ENCODE measurements at regions not wholly inside any gene's neighbourhood (a gene's known extent, or its start where the extent isn't known, plus 50 kb on each side); places are given as distances from the start of the nearest gene placed in this dataset.
"Not testable (repeated sequence)": the region's sequence is repeated elsewhere in the genome, so short reads cannot be mapped to it uniquely, and the experiment has no call there.

DNA sequence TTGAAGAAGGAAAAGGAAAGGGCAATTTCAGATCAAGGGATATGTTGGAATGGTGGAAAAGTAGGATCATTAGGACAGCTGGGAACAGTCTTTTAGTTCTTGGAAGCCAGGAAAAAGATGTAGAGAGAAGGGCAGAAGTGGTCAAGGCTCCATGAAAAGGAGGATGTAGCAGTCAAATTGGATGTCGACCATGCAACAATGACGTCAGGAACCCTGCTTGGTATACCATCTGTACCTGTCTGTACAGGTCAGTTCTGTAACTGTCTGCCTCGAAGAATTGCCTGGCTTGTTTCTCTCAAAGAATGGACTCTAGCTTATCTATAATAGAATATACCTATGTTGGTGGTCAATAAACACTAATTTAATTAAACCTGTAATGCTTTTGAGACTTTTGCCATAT lies 157.8 kb upstream of the SGO1 start:
- DNase-seq (ENCODE audit: low read depth in 2 of 2), result no peak

DNA sequence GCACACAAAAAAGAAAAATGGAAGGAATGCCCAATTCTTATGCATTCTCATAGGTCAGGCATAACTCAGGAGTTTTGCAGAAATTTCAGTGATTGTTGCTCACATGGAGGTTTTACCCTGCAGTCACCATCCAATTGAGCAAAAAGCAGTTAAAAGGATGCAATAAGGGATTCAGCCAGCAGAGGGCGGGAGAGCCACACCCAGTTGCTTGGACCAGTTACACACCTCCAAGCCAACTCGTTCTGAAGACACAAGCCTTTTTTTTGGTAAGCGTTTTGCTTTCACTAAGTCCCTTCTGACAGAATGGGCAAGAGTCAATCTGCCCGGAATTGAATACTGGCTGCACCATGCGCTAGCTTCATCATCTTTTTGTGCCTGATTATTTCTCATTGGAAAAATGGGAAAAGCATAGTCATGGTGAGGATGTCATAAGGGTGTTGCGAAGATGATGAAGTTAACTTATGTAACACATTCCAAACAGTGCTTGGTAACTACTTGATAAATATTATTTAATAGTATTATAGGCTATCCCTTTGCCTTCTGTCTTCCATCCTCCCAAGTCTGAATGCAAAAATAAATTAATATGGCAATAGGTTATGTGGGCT lies 154.4 kb upstream of the SGO1 start:
- DNase-seq (ENCODE audit: low read depth in 2 of 2), result peak; percentile 3 to 26

DNA sequence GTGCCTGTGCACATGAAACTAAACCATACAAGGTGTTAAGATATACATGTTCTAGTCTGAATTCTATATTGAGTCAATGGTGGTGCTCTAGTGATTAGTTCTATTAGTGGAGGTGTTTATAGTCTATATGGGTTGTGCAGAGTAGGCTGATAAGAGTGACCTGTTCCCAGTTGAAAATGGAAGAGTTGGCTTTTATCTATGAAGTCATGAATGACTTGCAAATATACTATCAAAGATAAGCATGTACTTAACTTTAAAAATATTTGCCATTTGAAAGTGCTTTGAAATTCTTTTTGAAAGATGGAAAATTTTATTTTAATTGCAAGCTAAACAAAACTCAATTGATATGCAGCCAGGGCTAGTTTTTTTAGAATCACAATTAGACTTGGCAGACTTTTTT lies 150.6 kb upstream of the SGO1 start:
- DNase-seq (ENCODE audit: low read depth in 2 of 2), result no peak

DNA sequence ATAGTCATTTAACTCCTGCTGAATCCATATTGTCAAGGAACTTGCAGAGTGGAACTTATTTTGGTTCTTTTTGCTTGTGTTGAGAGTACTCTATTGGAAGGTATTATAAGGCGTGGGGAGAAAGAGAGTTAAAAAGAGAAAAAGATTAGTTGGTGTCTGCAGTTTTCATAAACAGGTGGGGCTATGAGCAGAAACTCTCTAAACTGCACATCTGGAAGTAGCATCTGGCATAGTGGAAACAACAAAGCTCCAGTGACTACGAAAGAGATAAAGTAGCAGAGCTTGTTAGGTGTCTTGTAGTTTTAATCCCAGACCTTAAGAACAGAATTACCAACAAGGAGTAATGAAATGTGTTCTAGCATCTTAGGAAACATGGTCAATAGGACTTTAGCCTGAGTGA lies 148.8 kb upstream of the SGO1 start:
- no peak for DNase-seq (ENCODE audit: low read depth in 2 of 2)

DNA sequence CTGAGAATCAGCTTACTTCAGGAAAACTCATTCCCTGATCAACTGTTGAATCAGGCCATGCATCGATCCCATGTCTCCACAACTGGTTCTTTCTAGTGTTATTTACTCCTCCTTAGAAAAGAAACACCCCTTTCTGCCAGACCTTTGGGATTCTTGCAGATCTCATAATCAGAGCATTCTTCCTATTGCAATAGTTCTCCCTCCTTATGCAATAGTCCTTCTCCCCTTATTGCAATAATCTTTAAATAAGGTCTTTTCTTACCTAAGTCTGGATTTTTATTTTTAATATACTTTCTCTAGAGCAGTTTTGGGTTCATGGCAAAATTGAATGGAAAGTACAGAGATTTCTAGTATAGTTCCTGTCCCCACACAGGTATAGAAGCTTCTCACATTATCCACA lies 141.9 kb upstream of the SGO1 start:
- no peak for DNase-seq (ENCODE audit: low read depth in 2 of 2)

DNA sequence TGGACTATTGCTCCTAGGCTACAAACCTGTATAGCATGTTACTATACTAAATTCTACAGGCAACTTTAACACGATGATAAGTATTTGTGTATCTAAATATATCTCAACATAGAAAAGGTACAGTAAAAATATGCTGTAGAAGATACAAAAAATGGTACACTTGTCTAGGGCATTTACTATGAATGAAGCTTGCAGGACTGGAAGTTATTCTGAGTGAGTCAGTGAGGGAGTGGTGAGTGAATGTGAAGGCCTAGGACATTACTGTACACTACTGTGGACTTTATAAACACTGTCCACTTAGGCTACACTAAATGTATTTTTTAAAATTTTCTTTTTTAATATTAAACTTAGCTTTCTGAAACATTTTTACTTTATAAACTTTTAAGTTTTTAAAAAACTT lies 140.5 kb upstream of the SGO1 start:
- no peak for DNase-seq (ENCODE audit: low read depth in 2 of 2)

DNA sequence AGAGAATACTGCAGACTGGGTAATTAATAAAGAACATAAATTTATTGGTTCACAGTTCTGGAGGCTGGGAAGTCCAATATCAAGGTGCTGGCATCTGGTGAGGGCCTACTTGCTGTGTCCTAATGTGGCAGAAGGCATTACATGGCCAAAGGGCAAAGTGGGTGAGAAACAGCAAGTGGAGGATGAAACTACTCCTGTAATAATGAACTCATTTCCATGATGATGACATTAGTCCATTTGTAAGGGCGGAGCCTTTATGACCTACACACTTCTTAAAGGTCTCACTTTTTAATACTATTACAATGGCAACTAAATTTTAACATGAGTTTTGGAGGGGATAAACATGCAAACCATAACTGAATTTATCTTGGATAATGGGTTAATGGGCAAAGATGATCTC lies 139.6 kb upstream of the SGO1 start:
- DNase-seq (ENCODE audit: low read depth in 2 of 2), result no peak

DNA sequence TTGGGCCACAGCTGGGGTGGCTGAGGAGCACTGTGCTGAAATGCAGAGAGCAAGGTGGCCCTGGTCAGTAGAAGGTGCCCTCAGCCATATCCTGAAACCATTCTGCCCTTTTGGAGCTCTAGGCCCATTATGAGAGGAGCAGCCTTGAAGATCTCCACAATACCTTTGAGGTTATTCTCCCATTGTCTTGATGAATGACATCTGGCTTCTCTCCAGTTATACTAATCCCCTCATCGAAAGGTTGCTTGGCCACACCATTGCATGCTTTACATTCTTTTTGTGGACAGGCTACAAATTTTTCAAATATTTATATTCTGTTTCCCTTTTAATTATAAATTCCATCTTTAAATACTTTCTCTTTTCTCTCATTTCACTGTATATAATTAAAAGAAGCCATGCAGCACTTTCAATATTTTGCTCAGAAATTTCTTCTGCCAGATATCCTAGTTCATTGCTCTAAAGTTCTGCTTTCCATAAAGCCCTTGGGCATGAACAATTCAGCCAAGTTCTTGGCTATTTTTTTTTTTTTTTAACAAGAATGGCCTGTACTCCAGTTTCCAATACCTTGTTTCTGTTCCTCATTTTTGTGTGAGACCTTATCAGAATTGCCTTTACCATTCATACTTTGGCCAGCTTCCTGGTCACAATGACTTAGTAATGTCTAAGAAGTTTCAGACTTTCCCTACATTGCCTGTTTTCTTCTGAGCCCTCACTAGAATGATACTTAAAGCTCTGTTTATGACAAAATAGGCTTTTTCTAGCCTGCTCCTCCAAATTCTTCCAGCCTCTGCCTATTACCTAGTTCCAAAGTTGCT lies 138.9 kb upstream of the SGO1 start:
- DNase-seq (ENCODE audit: low read depth in 2 of 2), result no peak

DNA sequence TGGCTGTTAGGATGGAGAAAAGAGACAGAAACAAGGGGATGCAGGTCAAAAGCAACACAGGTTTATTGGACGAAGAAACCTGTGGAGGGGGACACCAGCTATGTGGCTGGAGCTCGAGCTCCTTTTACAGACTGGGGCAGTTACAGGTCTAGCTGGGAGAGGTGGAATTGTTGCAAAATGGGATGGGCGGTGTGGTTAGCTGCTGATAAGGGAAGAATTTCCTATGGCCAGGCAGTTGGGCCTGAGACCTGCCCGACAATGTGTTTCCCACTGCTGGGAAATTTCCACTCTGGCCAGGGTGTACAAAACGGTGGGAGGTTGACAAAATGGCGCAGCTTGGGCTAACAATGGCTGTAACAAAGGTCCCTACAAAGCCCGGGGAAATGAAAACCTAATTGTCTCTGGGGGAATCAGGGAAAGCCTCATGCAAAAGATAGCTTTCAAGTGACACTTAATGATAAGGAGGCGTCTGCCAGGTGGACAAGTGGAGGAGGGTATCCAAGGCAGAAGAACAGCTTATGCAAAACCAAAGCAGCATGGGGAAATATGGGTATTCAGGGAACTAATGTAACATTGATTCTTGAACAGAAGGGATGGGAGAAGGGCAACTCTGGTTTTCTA lies 137.4 kb upstream of the SGO1 start:
- DNase-seq (ENCODE audit: low read depth in 2 of 2), result no peak

DNA sequence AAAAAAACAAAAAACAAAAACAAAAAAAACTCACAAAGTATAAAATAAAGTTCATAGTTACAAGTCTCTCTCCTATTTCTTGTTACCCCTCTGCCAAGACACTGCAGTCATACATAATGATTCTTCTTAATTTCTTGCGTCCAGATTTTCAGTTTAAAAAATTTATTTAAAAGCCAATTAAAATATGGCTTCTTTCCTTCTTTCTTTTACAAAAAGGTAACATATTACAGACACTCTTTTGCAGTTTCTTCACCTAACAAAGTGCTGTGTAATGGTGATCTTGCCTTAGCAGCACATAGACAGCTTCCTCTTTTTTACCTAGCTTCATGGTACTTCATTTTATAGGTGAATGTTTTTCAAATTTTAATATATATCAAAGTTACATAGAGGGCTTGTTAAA lies 136.1 kb upstream of the SGO1 start:
- DNase-seq (ENCODE audit: low read depth in 2 of 2), result no peak

DNA sequence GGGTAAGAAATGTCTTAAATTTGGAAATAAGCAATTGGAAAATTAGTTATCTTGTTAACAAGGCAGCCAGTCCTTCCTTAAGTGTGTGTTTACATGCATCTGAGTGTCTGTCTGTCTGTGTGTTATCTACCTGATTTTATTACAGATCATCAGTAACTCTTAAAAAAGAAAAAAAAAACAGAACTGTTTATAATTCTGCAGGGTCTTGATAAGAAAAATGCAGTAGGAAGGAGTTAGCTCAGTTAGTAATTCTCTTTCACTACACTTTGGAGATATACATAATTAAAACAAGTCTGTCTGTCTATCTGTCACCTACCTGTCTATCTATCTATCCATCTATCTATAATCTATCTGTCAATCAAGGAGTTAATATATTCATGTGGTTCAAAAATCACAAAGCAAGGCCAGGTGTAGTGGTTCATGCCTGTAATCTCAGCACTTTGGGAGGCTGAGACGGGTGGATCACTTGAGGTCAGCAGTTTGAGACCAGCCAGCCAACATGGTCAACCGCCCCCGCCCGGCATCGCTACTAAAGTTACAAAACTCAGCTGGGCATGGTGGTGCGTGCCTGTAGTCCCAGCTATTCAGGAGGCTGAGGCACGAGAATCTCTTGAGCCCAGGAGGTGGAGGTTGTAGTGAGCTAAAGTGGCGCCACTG lies 135.5 kb upstream of the SGO1 start:
- no peak for DNase-seq (ENCODE audit: low read depth in 2 of 2)

DNA sequence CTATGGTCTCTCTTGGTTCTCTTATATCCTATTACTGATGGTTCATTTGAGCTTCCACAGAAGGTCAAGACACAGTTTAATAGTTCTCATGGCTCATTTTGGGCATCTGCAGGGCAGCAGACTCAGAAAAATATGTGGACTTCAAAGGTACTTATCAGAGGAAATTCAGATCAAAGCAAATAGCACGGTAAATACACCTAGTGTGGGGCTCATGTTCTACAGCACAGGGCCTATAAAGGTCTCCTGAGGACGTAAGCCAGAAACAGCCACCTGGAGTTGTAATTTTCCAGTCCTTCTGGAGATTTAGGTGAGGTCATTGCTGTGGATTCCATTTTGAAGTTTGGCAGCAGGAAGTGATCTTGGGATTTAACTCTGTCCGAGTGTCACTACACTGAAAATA lies 134.5 kb upstream of the SGO1 start:
- DNase-seq (ENCODE audit: low read depth in 2 of 2), result no peak

DNA sequence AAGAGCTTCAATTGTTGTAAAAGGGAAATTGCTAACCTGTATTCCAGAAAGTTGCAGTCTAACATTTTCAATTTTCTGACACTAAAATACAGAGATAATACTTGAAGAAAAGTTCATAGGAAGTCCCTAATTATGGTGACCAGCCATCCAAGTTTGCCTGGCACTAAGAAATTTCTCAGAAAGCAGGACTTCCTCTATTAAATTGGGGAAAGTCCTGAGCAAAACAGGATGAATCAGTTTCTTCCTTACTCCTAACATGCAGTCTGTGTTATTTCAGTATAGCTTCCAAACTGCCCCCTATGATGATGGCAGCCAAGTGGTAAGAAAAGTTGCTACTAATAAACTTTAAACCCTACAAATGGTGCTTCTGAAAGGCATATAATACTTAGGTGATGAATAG lies 133.5 kb upstream of the SGO1 start:
- no peak for DNase-seq (ENCODE audit: low read depth in 2 of 2)

DNA sequence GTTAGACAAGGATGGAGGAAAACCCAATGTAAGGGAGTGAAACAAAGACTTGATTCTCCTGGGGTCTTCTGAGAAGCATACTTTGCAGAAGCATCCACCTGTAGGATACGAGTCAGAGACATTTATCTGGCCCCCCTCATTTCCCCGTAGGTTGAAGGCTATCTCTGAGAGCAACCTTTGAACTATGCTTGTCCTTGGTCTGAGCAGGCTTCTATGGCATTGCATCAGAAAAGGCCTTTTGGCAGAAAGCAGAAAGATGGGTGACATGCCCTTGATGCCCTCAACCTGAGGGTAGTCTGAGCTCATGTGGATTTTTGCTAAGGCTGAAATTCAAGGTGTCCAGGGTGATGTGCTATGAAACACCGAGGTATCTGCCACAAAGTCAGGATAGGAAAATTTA lies 131.6 kb upstream of the SGO1 start:
- DNase-seq (ENCODE audit: low read depth in 2 of 2), result no peak

DNA sequence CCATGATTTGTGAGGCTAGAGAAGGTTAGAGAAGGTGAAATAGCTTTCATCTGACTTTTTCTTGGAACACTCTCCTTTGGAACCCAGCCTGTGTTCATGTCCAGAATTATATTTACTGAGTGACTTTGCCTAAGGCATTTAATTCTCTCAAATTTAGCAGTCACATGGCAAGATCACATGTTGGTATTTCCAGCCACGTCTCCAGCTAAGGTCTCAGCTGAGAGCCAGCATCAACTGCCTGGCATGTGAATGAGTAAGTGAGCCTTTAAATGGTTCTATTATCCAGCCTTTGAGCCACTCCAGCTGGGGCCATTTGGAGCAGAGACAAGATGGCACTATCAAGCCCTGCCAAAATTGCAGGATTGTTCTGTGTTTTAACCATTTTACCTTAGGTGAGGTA lies 130.2 kb upstream of the SGO1 start:
- no peak for DNase-seq (ENCODE audit: low read depth in 2 of 2)

DNA sequence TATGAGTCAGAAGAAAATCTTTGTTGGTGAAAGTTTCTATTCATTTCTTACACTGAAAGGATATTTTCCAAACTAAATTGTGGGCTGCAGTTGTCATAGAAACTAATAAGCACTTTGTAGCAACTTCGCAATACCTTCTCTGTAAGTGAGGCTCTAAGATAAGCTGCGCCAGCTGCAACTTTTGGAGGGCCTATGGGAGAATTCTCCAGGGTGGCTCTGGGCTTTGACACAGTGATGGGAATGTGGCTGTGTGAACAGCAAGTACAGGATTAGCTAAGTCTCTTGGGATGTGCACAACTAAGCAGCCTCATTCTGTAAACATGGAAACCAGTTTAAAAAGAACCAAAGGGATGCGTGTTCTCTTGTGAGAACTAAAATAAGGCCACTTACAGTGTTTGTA lies 124.6 kb upstream of the SGO1 start:
- no peak for DNase-seq (ENCODE audit: low read depth in 2 of 2)

DNA sequence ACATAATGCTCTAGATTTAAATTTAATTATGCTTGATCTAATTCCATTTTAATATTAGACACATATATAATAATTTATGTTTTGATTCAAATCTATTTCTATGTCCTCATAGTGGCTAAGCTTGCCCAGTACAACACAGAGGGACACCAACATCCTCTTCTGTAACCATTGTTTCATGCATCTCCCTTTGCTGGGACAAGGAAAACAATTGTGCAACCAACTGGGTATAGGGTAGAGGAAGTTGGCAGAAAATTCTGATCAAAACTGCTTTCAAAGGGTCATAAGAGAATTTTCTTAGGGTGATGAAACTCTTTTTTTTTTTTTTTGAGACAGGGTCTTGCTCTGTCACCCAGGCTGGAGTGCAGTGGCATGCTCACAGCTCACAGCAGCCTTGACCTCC lies 121.4 kb upstream of the SGO1 start:
- no peak for DNase-seq (ENCODE audit: low read depth in 2 of 2)

DNA sequence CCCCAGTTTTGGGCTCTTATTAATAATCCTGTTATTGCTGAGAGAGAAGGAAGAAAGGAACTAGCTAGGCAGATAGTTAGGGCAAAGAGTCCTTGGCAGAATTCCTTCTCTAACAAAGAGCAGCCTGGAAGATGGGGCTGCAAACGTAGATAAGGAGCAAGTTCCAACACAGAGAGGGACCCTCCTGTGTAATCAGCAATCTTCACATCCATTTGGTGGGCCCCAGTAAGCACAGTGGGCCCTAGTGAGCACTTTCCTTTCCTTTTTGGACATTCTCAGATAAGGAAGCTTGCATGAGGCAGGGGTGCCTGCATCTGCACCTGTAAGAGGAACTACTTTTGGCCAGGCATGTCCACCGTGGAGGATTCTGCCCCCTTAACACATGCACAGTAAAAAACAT lies 119.6 kb upstream of the SGO1 start:
- DNase-seq (ENCODE audit: low read depth in 2 of 2), result no peak

DNA sequence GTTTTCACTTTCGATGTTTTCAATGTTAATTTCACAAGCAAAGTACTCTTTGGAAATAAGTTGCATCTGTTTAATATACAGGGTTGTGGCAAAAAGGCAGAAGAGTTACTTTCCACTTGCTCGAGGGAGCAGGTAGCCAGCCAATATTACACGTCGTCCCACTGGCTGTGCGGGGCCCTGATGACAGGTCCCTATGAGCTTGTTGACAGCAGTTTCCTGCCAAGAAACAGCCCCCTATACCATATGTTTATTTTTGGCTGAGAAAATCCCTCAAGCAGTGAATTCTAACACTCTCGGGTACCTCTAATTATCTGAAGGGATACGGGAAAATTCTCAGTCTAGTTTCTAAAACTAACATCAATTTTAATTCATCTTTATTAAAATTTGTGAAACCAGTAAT lies 116.8 kb upstream of the SGO1 start:
- DNase-seq (ENCODE audit: low read depth in 2 of 2), result no peak

DNA sequence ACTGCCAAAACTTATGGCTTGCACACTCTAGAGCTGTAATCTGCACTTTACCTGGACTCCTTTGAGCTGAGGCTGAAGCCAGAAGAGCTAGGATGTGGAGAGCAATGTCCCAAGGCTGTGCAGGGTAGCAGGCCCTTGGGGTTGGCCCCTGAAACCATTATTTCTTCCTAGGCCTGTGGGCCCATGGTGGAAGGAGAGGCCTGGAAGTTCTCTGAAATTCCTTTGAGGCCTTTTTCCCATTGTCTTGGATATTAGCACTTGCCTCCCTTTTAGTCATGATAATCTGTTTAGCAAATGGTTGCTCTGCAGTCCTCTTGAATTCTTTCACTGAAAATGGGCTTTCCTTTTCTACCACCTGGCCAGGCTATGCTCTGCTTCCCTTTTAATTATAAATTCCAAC lies 102.0 kb upstream of the SGO1 start:
- DNase-seq (ENCODE audit: low read depth in 2 of 2), result no peak

DNA sequence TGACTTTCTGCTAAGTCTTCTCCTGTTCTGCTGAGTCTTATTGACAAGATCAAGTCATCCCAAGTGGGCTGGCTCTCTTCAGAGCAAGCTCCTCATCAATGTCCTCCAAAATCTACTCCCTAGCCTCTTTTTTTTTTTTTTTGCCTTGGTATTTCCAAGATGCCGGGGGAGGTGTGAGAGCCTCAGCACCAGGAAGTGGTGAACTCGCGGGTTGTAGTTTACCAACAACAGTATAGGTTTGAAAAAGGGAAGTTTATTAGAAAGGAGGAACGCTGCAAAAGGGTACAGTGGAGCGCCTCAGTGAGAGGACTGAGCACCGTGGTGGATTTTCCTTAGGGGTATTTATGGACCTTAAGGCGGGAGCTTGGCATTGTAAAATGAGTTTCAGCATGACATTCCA lies 94.3 kb upstream of the SGO1 start:
- no peak for DNase-seq (ENCODE audit: low read depth in 2 of 2)

DNA sequence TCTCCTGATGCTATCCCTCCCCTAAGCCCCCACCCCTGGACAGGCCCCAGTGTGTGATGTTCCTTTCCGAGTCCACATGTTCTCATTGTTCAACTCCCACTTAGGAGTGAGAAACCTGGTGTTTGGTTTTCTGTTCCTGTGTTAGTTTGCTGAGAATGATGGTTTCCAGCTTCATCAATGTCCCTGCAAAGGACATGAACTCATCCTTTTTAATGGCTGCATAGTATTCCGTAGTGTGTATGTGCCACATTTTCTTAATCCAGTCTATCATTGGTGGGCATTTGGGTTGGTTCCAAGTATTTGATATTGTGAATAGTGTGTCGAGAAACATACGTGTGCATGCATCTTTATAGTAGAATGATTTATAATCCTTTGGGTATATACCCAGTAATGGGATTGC lies 80.0 kb upstream of the SGO1 start:
- DNase-seq (ENCODE audit: low read depth in 2 of 2), result not testable (repeated sequence)
